CD4-positive, alpha-beta memory T cell (primary cell): ENCODE measurements at regions not wholly inside any gene's neighbourhood (a gene's known extent, or its start where the extent isn't known, plus 50 kb on each side); places are given as distances from the start of the nearest gene placed in this dataset.

ENCODE experiments used
- CTCF ChIA-PET: fragments of 350-600 bp; sonication (Branson Sonifier 250); formaldehyde crosslinking; loops from one replicate; lab custom pipeline; 2021; ENCODE audit warnings: inconsistent platforms; ENCODE audit not compliant: partially characterized antibody; lab: Charles Lee
- POLR2A ChIA-PET: fragments of 350-600 bp; sonication (Branson Sonifier 250); formaldehyde crosslinking; loops from one replicate; lab custom pipeline; 2021; ENCODE audit not compliant: partially characterized antibody; lab: Charles Lee
- DNase-seq, 5 donors: peaks; one replicate each; pipeline versions ENCODE4 v3.0.0 to v3.0.0-alpha.2; 2020 to 2022; ENCODE audit warnings: mixed read lengths in 1 of 5
- H3K27ac ChIP-seq: one replicate; pipeline ENCODE4 v1.7.0; 2013; ENCODE audit warnings: low read depth, low read length
- H3K27me3 ChIP-seq: 2 replicates; pipeline ENCODE4 v1.7.0; 2013; ENCODE audit warnings: mild to moderate bottlenecking, low read length, moderate library complexity; ENCODE audit not compliant: insufficient read depth
- H3K36me3 ChIP-seq: 2 replicates; pipeline ENCODE4 v1.7.0; 2013; ENCODE audit warnings: mild to moderate bottlenecking, low read length, moderate library complexity; ENCODE audit not compliant: insufficient read depth
- H3K4me1 ChIP-seq: 2 replicates; pipeline ENCODE4 v1.7.0; 2013; ENCODE audit warnings: mild to moderate bottlenecking, low read length, moderate library complexity; ENCODE audit not compliant: insufficient read depth
- H3K4me3 ChIP-seq, 2 donors: one replicate each; pipeline ENCODE4 v1.7.0; 2013; ENCODE audit warnings: low read length in 2 of 2, mild to moderate bottlenecking in 1 of 2
- H3K9me3 ChIP-seq, 2 donors: one replicate each; pipeline ENCODE4 v1.7.0; 2013; ENCODE audit warnings: low read length in 2 of 2, control low read depth in 1 of 2; ENCODE audit not compliant: control insufficient read depth in 1 of 2
- H3K27ac Mint-ChIP-seq, 7 donors: one replicate each; pipeline ENCODE4 v1.8.0; 2020 to 2021; ENCODE audit warnings: mixed read lengths in 7 of 7, mild to moderate bottlenecking in 6 of 7, inconsistent platforms in 3 of 7, moderate library complexity in 3 of 7
- H3K27me3 Mint-ChIP-seq, 2 donors: one replicate each; pipeline ENCODE4 v1.8.0; 2020 to 2021; ENCODE audit warnings: mixed read lengths in 2 of 2
- H3K36me3 Mint-ChIP-seq, 2 donors: one replicate each; pipeline ENCODE4 v1.8.0; 2020 to 2021; ENCODE audit warnings: mixed read lengths in 2 of 2, inconsistent platforms in 1 of 2, mild to moderate bottlenecking in 1 of 2
- H3K4me1 Mint-ChIP-seq, 4 donors: one replicate each; pipeline ENCODE4 v1.8.0; 2020 to 2021; ENCODE audit warnings: mixed read lengths in 4 of 4, mild to moderate bottlenecking in 1 of 4
- H3K4me3 Mint-ChIP-seq, 8 donors: one replicate each; pipeline ENCODE4 v1.8.0; 2020 to 2021; ENCODE audit warnings: mixed read lengths in 8 of 8, mild to moderate bottlenecking in 7 of 8, moderate library complexity in 6 of 8, inconsistent platforms in 3 of 8
- H3K9me3 Mint-ChIP-seq, 8 donors: one replicate each; pipeline ENCODE4 v1.8.0; 2020 to 2021; ENCODE audit warnings: mixed read lengths in 8 of 8, mild to moderate bottlenecking in 5 of 8, inconsistent platforms in 3 of 8, moderate library complexity in 1 of 8
- intact Hi-C: fragments of 100-400 bp; cut with micrococcal nuclease; formaldehyde crosslinking; loops from one replicate; pipeline ENCODE4 v1.15.1; 2023

DNA sequence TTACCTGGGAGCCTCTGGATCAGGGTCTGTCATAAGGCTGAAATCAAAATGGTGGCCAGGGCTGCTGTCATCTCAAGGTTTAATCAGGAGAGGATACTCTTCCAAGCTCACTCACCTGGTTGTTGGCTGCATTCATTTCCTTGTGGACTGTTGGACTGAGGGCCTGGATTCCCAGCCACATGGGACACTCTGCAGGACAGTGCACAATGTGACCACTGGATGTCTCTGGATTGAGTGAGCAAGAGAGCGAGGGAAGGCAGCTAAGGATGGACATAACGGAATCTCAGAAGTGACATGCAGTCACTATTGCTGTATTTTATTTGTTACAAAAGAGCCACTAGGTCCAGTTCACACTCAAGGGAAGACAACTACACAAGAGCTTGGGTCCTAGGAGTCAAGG lies 229.1 kb downstream of the S1PR1 start:
- Histone ChIP-seq H3K9me3 (no peaks in the 10 kb centered on the region), H3K4me3 (no peak overlapping the region), H3K36me3 (no peaks in the 10 kb centered on the region), H3K27me3 (no peaks in the 10 kb centered on the region), H3K27ac (no peak overlapping the region), H3K4me1 (no peaks in the 10 kb centered on the region)
- intact Hi-C loops, result no loop called here
- ChIA-PET POLR2A (no interaction called here), CTCF (interaction anchor here (1.7 kb wide), 1 partner anchor 9 kb away, joined by 5 read pairs; no protein-coding TSS in a partner anchor)
- peaks cover 2 to 7% of the 10 kb centered on the region in 2 donors for H3K27me3 Mint-ChIP-seq
- H3K4me3 Mint-ChIP-seq, result no peak overlapping the region
- peaks cover 0 to 4% (median 0%) of the 10 kb centered on the region in 8 donors for H3K9me3 Mint-ChIP-seq
- H3K4me1 Mint-ChIP-seq, result peaks cover 0 to under 1% (median 0%) of the 10 kb centered on the region in 4 donors
- DNase-seq, result no peak
- H3K36me3 Mint-ChIP-seq, result no peaks in the 10 kb centered on the region
- H3K27ac Mint-ChIP-seq, result no peak overlapping the region

DNA sequence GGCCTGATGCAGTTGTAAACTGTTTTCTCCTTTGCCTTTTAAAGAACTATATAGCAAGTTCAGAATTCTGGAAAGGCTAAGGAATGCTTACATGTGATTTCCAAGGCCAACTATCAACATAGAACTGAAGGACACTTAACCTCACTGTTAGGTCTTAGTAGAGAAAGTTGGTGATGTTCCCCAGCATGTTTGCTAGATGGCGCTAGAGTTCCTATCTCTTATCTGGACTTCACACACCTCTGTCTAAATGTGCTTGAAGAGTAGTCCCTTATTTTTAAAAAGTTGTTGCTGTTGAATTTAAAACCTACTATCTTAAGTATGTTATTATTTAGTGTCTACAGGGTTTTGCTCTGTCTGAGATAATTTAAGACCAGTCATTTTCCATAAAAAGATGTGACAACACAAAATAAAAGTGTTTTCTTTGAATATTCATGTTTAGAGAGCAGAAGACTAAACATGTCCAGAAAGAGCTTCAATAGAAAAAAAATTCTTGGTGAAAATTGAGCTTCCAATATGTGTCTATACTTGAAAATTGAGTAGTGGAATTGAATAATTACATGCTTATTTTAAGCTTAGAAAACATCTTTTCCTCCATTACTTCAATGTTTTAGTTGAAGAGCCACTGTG lies 237.3 kb downstream of the S1PR1 start:
- Histone ChIP-seq H3K27me3 (no peaks in the 10 kb centered on the region), H3K27ac (no peak overlapping the region), H3K9me3 (peaks cover 0 to 7% of the 10 kb centered on the region in 2 donors), H3K4me1 (no peaks in the 10 kb centered on the region), H3K4me3 (no peak overlapping the region), H3K36me3 (no peaks in the 10 kb centered on the region)
- peaks cover 0 to 2% of the 10 kb centered on the region in 2 donors for H3K27me3 Mint-ChIP-seq
- no peak overlapping the region for H3K27ac Mint-ChIP-seq
- peaks cover 5 to 29% (median 18%) of the 10 kb centered on the region in 8 donors for H3K9me3 Mint-ChIP-seq
- H3K4me3 Mint-ChIP-seq, result no peak overlapping the region
- POLR2A ChIA-PET, result no interaction called here
- CTCF ChIA-PET, result interaction anchor here (0.7 to 2.0 kb wide), 3 partner anchors 8 to 19 kb away, joined by 3 to 5 read pairs (median 5); no protein-coding TSS in a partner anchor
- DNase-seq, result no peak
- intact Hi-C loops, result no loop called here
- peaks cover 0 to 1% (median 0%) of the 10 kb centered on the region in 4 donors for H3K4me1 Mint-ChIP-seq
- H3K36me3 Mint-ChIP-seq, result peaks cover 2 to 3% of the 10 kb centered on the region in 2 donors

DNA sequence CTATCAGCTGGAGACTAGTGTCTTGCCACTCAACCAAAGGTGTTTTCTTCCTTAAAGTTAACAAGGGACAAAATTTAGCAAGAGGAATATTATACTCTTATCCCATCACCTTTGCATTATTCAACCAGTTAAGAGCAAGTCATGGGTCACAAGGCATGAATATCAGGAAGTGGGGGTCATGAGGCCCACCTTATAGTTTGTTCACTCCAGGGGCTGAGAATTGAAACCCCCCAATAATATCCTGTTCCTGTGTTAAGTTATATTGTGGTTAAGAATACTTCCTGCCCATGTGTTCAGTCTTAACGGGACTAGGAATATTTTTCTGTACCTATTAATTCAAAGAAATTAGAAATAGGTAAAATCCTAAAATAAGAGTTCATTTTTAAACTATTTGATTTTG lies 239.7 kb downstream of the S1PR1 start:
- Mint-ChIP-seq H3K4me1 (peaks cover 0 to 1% (median 0%) of the 10 kb centered on the region in 4 donors), H3K27ac (no peak overlapping the region), H3K36me3 (peaks cover 2 to 3% of the 10 kb centered on the region in 2 donors), H3K4me3 (no peak overlapping the region), H3K9me3 (peaks cover 1 to 24% (median 15%) of the 10 kb centered on the region in 8 donors), H3K27me3 (peaks cover 0 to 2% of the 10 kb centered on the region in 2 donors)
- H3K9me3 ChIP-seq, result peaks cover 0 to 7% of the 10 kb centered on the region in 2 donors
- H3K4me3 ChIP-seq, result no peak overlapping the region
- no peak for DNase-seq
- no peak overlapping the region for H3K27ac ChIP-seq
- CTCF ChIA-PET, result no interaction called here
- POLR2A ChIA-PET, result no interaction called here
- H3K36me3 ChIP-seq, result no peaks in the 10 kb centered on the region
- no peaks in the 10 kb centered on the region for H3K27me3 ChIP-seq
- no peaks in the 10 kb centered on the region for H3K4me1 ChIP-seq
- intact Hi-C loops, result no loop called here

DNA sequence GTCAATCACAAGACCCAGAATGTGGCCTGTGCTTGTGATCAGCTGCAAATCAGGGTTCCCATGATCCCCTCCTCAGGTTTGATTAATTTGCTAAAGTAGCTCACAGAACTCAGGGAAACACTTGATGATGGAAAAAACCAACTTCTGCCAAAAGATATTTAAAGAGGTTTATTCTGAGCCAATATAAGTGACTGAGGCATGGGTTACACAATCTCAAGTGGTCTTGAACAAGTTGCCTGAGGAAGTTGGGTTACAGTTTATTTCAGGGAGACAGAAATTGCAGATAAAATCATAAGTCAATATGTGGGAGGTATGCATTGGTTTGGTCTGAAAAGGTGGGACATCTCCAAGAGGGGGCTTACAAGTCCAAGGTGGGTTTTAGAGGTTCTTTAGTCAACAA lies 243.1 kb downstream of the S1PR1 start:
- Histone ChIP-seq H3K27ac (no peak overlapping the region), H3K36me3 (no peaks in the 10 kb centered on the region), H3K4me1 (no peaks in the 10 kb centered on the region), H3K9me3 (no peaks in the 10 kb centered on the region), H3K27me3 (no peaks in the 10 kb centered on the region), H3K4me3 (no peak overlapping the region)
- Mint-ChIP-seq H3K27ac (peak overlapping the region in 1 of 7 donors; percentile 49), H3K36me3 (no peaks in the 10 kb centered on the region), H3K4me1 (peaks cover 0 to 1% (median 0%) of the 10 kb centered on the region in 4 donors), H3K4me3 (no peak overlapping the region), H3K9me3 (peaks cover 0 to 2% (median 0%) of the 10 kb centered on the region in 8 donors), H3K27me3 (peaks cover 1 to 2% of the 10 kb centered on the region in 2 donors)
- ChIA-PET CTCF (no interaction called here), POLR2A (no interaction called here)
- DNase-seq, result no peak
- intact Hi-C loops, result no loop called here

DNA sequence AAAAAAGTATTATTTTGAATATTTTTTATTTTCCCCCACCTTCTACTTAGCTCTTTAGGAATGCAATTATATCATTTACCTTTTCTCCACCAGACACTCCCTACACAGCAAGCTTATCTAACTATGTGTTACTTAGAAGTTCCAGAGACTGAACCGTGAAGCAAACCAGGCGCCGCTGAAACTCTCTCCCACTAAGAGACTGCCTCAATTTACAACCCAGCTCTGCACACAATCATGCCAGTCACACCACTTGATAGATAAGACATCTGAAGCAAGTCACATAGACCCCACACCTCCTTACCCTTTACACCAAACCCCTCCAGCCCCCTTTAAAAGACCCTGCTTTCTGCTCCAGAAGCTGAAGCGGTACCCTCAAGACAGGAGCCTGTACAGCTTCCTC lies 245.5 kb downstream of the S1PR1 start:
- DNase-seq, result no peak
- CTCF ChIA-PET, result interaction anchor here (0.9 to 2.0 kb wide), 4 partner anchors 9 to 27 kb away, joined by 3 to 8 read pairs (median 4); no protein-coding TSS in a partner anchor
- H3K36me3 Mint-ChIP-seq, result no peaks in the 10 kb centered on the region

DNA sequence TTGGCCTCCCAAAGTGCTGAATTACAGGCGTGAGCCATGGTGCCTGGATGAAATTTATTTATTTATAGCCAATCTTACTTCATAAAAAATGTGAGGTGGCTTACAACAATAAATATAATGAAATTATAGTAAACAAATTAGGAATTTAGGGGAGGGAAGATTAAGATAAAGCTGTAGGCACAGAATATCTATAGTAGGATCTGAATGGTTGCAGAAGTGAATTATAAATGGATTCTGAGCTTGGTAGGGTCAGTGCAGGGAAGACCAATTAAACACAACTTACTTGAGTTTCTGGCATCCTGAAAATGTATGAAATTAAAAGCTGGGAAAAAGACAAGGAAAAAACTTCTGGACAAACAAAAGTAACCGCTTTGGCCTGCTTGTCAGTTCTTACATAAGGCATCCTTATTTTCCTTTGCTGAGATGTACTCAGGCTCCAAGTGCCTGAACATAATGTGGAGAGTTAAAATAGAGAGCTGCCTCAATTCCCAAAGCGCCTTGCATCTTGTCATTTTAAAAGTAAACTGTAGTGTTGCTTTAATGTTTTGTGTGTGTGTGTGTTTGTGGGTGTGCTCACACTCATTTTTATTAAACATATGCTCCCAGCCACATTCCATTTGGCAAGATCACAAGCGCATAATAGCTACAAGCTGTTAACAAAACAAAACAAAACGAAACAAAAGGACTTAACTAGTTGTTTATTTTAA lies 247.3 kb downstream of the S1PR1 start:
- H3K27me3 ChIP-seq, result no peaks in the 10 kb centered on the region
- H3K4me3 ChIP-seq, result no peak overlapping the region
- no peak for DNase-seq
- ChIA-PET POLR2A (interaction anchor here (0.6 kb wide), 1 partner anchor 1014 kb away, joined by 3 read pairs; no protein-coding TSS in a partner anchor), CTCF (interaction anchor here (2.1 kb wide), 1 partner anchor 22 kb away, joined by 12 read pairs; no protein-coding TSS in a partner anchor)
- no peak overlapping the region for H3K4me3 Mint-ChIP-seq
- no peaks in the 10 kb centered on the region for H3K9me3 ChIP-seq
- H3K27me3 Mint-ChIP-seq, result peaks cover 0 to 1% of the 10 kb centered on the region in 2 donors
- H3K36me3 Mint-ChIP-seq, result no peaks in the 10 kb centered on the region
- H3K9me3 Mint-ChIP-seq, result peaks cover 0 to 4% (median 0%) of the 10 kb centered on the region in 8 donors
- no peak overlapping the region for H3K27ac ChIP-seq
- no peak overlapping the region for H3K27ac Mint-ChIP-seq
- no peaks in the 10 kb centered on the region for H3K4me1 ChIP-seq
- H3K36me3 ChIP-seq, result no peaks in the 10 kb centered on the region
- intact Hi-C loops, result no loop called here
- no peaks in the 10 kb centered on the region for H3K4me1 Mint-ChIP-seq

More for the DNA sequence above, 245.5 kb downstream of the S1PR1 start:
- Histone ChIP-seq H3K27me3 (no peaks in the 10 kb centered on the region), H3K9me3 (no peaks in the 10 kb centered on the region), H3K4me3 (no peak overlapping the region), H3K36me3 (no peaks in the 10 kb centered on the region), H3K27ac (no peak overlapping the region), H3K4me1 (no peaks in the 10 kb centered on the region)
- peaks cover 0 to 1% of the 10 kb centered on the region in 2 donors for H3K27me3 Mint-ChIP-seq
- no peaks in the 10 kb centered on the region for H3K4me1 Mint-ChIP-seq
- no peak overlapping the region for H3K4me3 Mint-ChIP-seq
- intact Hi-C loops, result no loop called here
- POLR2A ChIA-PET, result no interaction called here
- H3K27ac Mint-ChIP-seq, result no peak overlapping the region
- H3K9me3 Mint-ChIP-seq, result peaks cover 0 to 2% (median 0%) of the 10 kb centered on the region in 8 donors

DNA sequence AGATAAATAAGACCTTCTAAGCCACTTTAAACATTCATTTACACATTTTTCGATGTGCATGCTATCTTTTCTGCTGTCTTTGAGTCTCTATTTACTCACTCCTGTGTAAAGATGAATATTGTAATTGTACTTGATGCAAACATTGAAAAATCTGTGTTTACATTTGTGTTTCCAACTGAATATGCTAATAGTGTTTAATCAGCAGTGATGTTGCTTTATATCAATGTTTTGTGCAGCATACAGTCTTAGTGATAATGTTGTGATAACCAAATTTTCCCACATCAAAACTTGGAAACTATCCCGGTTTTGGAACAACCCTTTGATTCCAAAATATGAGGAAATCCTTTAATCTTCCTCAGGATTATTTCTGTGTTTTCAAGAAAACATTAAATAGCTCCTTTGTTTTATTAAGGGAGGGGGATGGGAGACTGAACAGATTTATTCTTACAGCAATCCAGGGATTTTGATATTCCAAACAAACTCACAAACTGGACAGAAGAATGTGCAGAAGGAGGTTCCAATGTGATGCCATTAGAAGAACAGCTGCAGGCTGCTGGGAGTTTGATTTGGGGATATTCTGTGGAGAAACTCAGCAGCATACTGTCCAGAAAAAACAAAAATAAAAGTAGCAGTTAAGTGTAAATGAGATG lies 248.0 kb downstream of the S1PR1 start:
- Mint-ChIP-seq H3K4me3 (no peak overlapping the region), H3K9me3 (peaks cover 0 to 10% (median 3%) of the 10 kb centered on the region in 8 donors), H3K4me1 (no peaks in the 10 kb centered on the region), H3K27ac (no peak overlapping the region), H3K36me3 (peaks cover 0 to 4% of the 10 kb centered on the region in 2 donors), H3K27me3 (peaks cover 0 to 1% of the 10 kb centered on the region in 2 donors)
- Histone ChIP-seq H3K9me3 (no peaks in the 10 kb centered on the region), H3K27me3 (no peaks in the 10 kb centered on the region), H3K4me3 (no peak overlapping the region), H3K4me1 (no peaks in the 10 kb centered on the region), H3K36me3 (no peaks in the 10 kb centered on the region), H3K27ac (no peak overlapping the region)
- intact Hi-C loops, result no loop called here
- no peak for DNase-seq
- ChIA-PET POLR2A (no interaction called here), CTCF (interaction anchor here (2.1 kb wide), 1 partner anchor 22 kb away, joined by 12 read pairs; no protein-coding TSS in a partner anchor)
